ENCODE measurements at regions not wholly inside any gene's neighbourhood (a gene's known extent, or its start where the extent isn't known, plus 50 kb on each side); places are given as distances from the start of the nearest gene placed in this dataset.

GRCh38 chr22:27690599-27690998, 111.0 kb downstream of the MN1 start:
- intact Hi-C loops (cut with DNase I): no loop called here
- ATAC-seq (no peak), DNase-seq (no peak)

GRCh38 chr22:27692243-27692642, 109.3 kb downstream of the MN1 start:
- DNase-seq (no peak), ATAC-seq (no peak)
- intact Hi-C loops (cut with DNase I): no loop called here

- no peak for ATAC-seq
- intact Hi-C loops (cut with DNase I): no loop called here
Measured at GRCh38 chr22:27695925-27696324, 105.6 kb downstream of the MN1 start.

GRCh38 chr22:27697888-27698287, 103.7 kb downstream of the MN1 start:
- intact Hi-C loops (cut with DNase I): no loop called here
- ATAC-seq (no peak), DNase-seq (no peak)

More at GRCh38 chr22:27695925-27696324, 105.6 kb downstream of the MN1 start:
- no peak for DNase-seq
